Embryonic facial prominence (tissue), 1 donor: ENCODE measurements at regions not wholly inside any gene's neighbourhood (a gene's known extent, or its start where the extent isn't known, plus 50 kb on each side); places are given as distances from the start of the nearest gene placed in this dataset.
"Not testable (repeated sequence)": the region's sequence is repeated elsewhere in the genome, so short reads cannot be mapped to it uniquely, and the experiment has no call there.

ENCODE experiments used
- DNase-seq: peaks from one replicate; pipeline ENCODE4 v3.0.0-alpha.2; 2016; ENCODE audit errors: extremely low spot score

GRCh38 chr11:87659807-87660206 lies 515.4 kb downstream of the RAB38 start:
- DNase-seq = no peak

GRCh38 chr11:87645626-87646025 lies 529.6 kb downstream of the RAB38 start:
- no peak for DNase-seq

- no peak for DNase-seq
Measured at GRCh38 chr11:87639753-87640364, 535.4 kb downstream of the RAB38 start.

DNA sequence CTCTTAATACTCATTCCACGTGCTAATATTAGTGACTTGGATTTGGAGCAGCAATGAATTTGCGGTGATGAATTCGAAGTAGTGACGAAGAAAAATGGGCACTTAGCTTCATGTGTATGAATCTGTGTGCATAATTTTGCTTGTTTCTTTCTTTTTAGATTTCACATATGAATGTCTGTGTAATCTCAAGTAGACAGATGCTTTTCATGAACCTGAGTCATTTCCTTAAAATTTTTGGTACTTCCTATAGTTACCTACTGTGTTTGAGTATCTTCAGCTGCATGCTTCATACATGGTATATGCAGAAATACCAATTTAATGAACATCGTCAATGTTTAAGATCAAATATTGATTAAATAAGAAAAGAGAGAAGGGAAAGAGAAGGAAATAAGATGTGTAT lies 540.2 kb downstream of the RAB38 start:
- DNase-seq = no peak

GRCh38 chr11:87634331-87634730 lies 540.9 kb downstream of the RAB38 start:
- DNase-seq = no peak

- no peak for DNase-seq
Measured at GRCh38 chr11:87628957-87629356, 546.3 kb downstream of the RAB38 start.

DNA sequence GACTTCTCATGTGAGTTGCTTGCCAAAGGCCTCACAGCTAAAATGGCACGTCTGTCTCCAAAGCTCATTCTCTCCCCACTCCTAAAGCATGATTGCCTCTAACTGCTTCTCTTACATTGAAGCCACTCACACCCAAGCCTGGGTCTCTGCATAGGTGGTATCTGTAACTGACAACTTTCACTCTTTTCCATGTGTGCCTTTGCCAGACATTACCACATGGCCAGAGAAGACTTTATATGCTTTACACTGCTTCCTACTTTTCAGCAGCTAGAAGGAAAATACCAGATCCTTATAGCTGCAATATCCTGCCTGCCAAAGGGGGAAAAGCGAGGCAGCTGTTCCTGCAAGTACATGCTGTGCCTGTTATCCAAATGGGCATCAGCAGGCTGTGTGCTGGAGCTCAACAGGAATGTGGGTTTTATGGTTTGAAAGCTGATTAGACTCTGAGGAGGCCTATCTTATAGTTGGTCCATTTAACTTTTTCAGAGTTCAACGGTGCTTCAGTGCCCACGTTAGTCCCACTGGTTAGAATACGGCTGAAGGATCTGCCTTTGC lies 547.1 kb downstream of the RAB38 start:
- DNase-seq = no peak

DNA sequence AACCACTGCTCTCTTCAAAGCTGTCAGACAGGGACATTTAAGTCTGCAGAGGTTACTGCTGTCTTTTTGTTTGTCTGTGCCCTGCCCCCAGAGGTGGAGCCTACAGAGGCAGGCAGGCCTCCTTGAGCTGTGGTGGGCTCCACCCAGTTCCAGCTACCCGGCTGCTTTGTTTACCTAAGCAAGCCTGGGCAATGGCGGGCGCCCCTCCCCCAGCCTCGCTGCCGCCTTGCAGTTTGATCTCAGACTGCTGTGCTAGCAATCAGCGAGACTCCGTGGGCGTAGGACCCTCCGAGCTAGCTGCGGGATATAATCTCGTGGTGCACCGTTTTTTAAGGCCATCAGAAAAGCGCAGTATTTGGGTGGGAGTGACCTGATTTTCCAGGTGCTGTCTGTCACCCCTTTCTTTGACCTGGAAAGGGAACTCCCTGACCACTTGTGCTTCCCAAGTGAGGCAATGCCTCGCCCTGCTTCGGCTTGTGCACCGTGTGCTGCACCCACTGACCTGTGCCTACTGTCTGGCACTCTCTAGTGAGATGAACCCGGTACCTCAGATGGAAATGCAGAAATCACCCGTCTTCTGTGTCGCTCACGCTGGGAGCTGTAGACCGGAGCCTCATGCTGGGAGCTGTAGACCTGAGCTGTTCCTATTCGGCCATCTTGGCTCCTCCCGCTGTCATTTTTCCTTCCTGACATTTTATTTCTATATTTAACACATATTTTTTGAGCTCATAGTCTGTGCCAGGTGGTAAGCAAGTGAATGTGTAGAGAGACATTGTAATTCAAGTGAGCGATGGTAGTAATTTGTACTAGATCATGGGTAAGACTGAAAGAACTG lies 551.5 kb downstream of the RAB38 start:
- not testable (repeated sequence) for DNase-seq

GRCh38 chr11:87616511-87616910 lies 558.7 kb downstream of the RAB38 start:
- no peak for DNase-seq

DNA sequence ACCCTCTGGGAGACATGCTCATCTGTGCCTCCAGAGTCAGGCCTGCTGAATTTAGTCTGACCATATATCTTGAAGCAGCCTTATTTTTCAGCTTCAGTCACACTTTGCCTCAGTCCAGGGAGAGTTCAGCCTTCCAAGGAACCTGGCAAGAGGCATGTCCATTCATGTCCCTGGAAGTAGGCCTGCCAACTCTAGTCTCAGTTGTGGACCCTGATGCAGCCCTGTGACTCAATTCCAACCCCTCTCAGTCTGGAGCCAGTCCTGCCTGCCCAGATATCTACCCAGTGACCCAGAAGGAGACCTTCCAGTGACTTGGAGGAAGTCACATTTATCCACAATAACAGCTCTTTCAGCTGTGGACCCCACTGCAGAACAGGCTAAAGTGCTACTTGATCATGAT lies 566.6 kb downstream of the TMEM135 start:
- no peak for DNase-seq

DNA sequence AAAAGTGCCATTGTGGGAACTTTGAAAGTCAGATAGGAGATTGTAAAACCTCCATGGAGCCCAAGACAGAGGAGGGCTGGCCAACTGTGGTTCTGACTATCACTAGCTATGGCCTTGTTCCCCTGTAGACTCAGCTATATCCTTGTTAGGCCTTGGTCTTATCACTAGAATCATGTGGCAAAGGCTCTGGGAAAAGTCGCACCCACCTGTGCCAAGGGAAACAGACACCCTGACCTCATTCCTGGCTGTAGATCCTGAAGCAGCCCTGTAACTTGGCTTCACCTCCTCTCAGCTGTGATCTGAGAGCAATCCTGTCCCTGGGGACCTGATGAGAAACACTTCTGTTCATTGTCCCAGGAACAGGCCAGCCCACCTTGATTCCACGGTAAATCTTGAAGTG lies 566.2 kb downstream of the TMEM135 start:
- DNase-seq = no peak

DNA sequence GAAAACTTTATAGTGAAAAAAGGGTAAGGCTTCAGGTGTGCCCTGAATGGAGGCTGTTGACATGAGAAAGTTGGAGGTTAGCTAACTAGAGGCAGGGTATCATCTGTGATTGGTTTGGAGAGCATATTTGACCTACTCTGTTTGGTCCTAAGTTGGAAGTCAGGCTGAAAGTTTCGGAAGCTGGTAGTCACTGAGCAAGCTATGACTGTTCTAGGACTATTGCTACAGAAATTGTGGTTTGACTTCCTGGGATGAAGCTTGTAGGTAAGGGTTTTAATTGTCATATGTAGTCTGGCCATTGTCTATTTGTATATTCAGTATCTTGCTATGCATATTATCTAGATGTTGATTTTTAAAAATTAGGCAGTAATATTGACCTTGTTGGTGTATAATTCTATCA lies 565.0 kb downstream of the TMEM135 start:
- DNase-seq = no peak

GRCh38 chr11:87600938-87601337 lies 563.2 kb downstream of the TMEM135 start:
- DNase-seq = no peak

DNA sequence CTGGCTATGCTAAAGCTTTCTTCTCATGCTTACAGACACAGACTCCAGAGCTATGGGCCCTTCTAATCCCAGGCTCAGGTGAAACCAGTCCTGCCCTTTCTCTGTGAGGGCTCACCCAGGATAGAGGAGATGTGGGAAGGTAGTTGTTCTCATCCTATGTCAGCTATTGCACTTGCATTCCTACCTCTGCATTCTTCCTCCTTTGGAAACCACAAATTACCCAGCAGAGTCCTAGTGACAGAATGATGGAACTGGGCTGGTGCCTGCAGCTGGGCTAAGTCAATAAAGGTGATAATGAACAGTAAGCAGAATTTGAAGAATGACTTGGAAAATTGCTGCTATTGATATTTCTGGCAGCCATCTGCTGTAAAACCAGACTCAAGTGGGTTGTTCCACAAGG lies 560.0 kb downstream of the TMEM135 start:
- DNase-seq = no peak

GRCh38 chr11:87596176-87596575 lies 558.4 kb downstream of the TMEM135 start:
- no peak for DNase-seq

DNA sequence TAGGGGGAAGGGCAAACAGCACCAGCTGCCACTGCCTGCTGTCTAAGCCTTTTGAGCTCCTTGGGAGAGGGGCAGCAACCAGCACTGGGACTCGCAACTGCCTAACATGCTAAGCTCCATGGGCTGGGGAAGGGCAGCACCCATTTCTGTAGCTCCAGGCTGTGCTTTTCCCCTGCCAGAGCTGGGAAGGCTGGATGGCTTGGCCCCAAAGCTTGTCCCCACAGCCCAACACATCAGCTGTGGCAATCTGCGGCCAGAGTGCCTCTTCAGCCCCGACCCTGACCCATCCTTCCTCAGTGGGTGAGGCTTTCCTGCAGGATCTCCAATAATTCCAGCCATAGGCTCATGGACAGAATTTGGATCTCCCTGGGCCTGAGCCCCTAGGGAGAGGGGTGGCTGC lies 551.3 kb downstream of the TMEM135 start:
- no peak for DNase-seq

GRCh38 chr11:87585613-87586012 lies 547.9 kb downstream of the TMEM135 start:
- DNase-seq = not testable (repeated sequence)

DNA sequence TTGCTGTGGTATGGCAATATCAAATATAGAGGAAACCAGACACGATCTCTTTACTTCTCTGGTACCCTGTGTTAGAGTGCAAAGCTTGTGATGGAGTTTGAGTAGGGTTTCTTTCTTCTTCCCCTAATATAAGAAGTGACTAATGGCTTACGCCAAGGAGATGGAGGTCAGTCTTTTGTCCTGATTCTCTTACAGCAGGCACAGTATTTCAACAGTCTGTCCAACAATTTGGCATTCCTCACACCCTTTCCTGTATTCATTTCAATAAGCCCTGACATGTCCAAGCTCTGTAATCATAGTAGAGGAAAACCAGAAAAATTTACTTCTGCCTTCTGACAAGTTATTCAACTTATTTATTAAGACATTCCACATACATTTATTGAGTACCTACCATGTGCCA lies 546.2 kb downstream of the TMEM135 start:
- DNase-seq = no peak

GRCh38 chr11:87575088-87575487 lies 537.4 kb downstream of the TMEM135 start:
- no peak for DNase-seq

DNA sequence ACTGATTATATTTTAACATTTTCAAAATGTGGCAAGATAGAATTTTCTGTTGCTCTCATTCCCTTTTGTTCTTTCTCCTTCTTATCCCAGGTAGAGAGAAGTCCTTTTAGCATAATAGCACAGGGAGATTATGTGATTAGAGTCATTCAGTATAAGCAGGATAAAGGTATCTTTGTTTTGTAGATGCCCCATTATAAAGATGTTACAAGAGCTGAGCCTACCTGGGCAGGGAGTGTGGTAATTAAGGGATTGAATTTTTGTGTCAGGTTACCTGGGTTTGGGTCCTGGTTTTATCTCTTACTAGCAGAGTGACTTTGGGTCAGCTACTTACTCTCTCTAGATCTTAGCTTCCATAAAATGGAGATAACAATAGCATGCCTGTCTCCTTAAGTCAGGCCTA lies 536.5 kb downstream of the TMEM135 start:
- DNase-seq = no peak

DNA sequence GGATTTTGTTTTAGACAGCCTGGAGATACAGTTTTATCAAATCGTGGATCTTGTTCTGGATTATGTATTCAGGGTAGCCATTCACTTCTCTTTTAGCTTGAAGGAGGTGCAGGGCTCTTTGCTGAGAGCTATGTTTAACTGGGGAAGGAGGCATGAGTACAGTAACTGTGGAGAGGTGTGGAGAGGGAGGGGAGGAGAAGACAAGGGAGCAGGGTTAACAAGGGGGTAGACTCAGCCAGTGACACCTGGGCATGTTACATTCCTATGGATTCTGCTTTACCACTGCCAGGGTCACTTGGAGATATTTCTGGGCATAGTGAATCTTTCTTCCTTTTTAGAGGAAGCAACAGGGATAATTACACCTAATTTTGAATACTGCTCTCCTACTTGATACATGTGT lies 536.0 kb downstream of the TMEM135 start:
- DNase-seq = no peak

GRCh38 chr11:87572881-87573280 lies 535.1 kb downstream of the TMEM135 start:
- DNase-seq = no peak

DNA sequence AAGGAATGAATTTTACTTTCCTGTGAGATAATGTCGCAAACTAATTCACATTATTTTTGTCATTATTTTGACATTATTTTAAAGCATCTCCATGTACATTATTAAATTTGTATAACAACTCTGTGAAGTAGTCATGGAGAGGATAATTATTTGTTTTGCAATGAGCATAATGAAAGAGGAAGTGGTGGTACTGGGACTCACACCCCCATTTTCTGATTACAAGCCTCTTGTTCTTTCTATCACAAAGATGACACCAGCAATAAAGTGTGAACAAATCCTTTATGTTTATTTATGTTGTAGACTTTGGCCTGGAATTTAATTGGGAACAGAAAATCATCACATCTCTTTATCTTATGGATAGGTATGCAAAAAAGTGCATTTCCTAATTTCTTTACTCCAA lies 522.6 kb downstream of the TMEM135 start:
- DNase-seq = no peak
